HG03060 (cell line): ENCODE measurements at regions not wholly inside any gene's neighbourhood (a gene's known extent, or its start where the extent isn't known, plus 50 kb on each side); places are given as distances from the start of the nearest gene placed in this dataset.
A peak's percentile ranks its signal among the peaks of the same experiment; 100 is the strongest.
"Not testable (repeated sequence)": the region's sequence is repeated elsewhere in the genome, so short reads cannot be mapped to it uniquely, and the experiment has no call there.

Source experiments
- ATAC-seq: cut with Tn5 transposase; IDR thresholded peaks from one replicate; pipeline ENCODE4 v1.9.1; 2021; ENCODE audit warnings: low read depth, moderate number of reproducible peaks; ENCODE audit not compliant: unreplicated experiment

- no peak for ATAC-seq
Observed at GRCh38 chrX:74090049-74090448, 213.9 kb upstream of the ZCCHC13 start.

- ATAC-seq: no peak
Observed at GRCh38 chrX:74085642-74086236, 218.2 kb upstream of the ZCCHC13 start.

DNA sequence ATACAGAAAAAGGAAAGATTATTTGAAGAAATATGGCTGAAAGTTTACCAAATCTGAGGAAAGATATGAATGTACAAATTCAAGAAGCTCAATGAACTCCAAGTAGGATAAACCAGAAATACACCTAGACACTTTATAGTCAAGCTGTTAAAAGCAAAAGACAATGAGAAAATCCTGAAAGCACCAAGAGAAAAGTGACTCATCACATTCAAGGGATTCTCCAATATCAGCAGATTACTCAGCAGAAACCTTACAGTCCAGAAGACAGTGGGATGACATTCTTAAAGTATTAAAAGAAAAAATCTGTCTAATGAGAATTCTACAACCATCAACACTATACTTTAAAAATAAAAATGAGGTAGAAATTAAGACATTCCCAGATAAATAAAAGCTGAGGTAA, 223.8 kb upstream of the ZCCHC13 start:
- no peak for ATAC-seq

GRCh38 chrX:74065831-74066390, 213.4 kb upstream of the XIST start:
- no peak for ATAC-seq

GRCh38 chrX:74063426-74064155, 211.1 kb upstream of the XIST start:
- no peak for ATAC-seq

DNA sequence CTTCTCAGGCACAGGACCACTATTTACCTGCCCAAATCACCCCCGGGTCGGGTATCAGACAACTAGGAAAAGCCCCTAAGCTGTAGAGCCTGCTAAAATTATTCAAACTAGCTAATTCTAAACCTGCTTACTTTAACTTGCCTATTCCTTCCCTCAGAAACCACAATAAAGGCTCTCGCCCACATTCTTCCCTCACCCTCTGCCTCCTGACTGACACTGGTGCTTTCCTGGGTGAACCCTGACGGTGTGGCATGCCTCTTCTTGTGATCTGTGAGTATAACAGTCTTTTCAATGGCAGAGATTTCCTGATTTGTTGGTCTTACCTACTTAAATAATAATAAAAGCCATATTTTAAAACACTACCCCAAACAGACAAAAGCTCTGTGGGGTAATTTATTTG, 209.4 kb upstream of the XIST start:
- ATAC-seq: no peak

DNA sequence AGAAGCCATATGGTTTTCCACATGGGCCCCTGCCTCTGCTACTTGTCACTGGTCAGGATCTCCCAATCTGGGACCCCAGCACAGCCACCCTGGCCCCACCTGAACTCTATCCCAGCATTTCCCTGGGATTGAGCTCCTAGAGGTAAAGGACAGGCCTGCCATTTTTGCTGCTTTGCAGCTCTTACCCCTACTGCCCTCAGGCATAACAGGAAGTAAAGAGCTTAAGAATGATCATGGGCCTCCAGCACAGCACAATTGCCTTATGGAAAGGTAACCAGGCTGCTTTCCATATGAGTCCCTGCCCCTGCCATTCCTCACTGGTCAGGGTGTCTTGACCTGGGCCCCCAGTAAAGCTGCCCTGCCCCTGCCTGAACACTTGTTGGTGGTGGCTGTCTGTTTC, 196.6 kb upstream of the XIST start:
- ATAC-seq: no peak

- not testable (repeated sequence) for ATAC-seq
Observed at GRCh38 chrX:74034066-74034465, 181.6 kb upstream of the XIST start.

- not testable (repeated sequence) for ATAC-seq
Observed at GRCh38 chrX:74031527-74031926, 179.0 kb upstream of the XIST start.

DNA sequence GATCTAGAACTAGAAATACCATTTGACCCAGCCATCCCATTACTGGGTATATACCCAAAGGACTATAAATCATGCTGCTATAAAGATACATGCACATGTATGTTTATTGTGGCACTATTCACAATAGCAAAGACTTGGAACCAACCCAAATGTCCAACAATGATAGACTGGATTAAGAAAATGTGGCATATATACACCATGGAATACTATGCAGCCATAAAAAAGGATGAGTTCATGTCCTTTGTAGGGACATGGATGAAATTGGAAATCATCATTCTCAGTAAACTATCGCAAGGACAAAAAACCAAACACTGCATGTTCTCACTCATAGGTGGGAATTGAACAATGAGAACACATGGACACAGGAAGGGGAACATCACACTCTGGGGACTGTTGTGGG, 178.3 kb upstream of the XIST start:
- not testable (repeated sequence) for ATAC-seq

- ATAC-seq: not testable (repeated sequence)
Observed at GRCh38 chrX:74025145-74025544, 172.6 kb upstream of the XIST start.

DNA sequence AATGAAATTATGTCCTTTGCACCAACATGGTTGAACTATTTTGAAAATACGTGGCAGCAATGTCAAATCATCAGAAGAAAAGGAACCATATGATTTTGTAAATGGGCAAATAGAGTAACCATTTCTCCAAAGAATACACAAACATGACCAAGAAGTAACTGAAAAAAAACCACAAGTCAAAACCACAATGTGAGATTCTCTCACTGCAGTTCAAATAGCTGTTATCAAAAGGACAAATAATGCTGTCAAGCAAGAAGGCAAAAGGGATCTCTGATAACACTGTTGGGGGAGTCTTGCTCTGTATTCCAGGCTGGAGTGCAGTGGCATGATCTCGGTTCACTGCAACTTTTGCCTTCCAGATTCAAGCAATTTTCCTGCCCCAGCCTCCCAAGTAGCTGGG, 170.7 kb upstream of the XIST start:
- ATAC-seq: no peak

DNA sequence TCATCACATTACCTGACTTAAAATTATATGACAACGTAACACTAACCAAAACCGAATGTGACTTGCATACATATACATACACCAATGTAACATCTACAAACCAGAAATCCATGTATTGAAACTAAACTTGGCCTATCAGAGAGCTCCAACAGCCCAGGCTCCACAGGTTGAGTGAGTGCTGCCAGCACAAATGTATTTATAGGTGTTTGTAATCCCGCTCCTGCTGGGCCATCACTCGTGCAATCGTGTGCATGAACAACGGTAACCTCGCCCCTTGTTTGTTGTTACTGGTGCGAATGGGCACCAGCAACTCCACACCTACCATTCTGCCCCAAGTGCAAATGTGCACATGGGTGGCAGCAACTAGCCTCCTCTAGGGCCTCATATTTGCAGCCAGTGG, 165.7 kb upstream of the XIST start:
- ATAC-seq: no peak

GRCh38 chrX:74015379-74016019, 163.0 kb upstream of the XIST start:
- peak; percentile 75 for ATAC-seq

DNA sequence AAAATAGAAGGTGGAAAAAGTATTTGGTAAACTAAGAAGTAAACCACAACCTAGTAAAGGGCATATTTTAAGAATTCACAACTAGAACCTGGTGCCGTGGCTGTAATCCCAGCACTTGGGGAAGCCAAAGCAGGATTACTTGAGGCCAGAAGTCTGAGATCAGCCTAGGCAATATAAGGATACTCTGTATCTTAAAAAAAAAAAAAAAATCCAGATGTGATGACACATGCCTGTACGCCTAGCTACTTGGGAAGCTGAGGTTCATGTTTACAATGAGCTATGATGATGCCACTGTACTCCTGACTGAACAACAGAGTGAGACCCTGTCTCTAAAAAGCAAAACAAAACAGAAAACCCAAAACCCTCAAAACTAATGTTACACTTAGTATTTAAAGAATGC, 156.5 kb upstream of the XIST start:
- no peak for ATAC-seq

DNA sequence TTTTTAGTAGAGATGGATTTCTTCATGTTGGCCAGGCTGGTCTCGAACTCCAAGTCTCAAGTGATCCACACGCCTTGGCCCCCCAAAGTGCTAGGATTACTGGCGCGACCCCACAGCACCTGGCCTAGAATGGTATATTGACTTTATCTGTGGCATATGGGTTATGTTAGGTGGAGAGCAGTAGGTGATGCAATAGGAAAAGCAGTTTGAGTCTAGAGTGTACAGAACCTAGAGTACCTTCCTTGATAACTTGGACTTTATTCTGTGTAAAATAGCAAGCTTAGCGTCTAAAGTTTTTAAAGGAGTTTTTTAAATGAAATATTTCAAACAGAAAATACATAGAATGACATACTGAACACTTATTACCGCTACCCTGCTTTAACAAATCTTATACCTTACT, 139.5 kb upstream of the XIST start:
- no peak for ATAC-seq

GRCh38 chrX:73987166-73987565, 134.7 kb upstream of the XIST start:
- no peak for ATAC-seq

- no peak for ATAC-seq
Observed at GRCh38 chrX:73979551-73980131, 127.1 kb upstream of the XIST start.

- no peak for ATAC-seq
Observed at GRCh38 chrX:73977542-73978169, 125.1 kb upstream of the XIST start.

DNA sequence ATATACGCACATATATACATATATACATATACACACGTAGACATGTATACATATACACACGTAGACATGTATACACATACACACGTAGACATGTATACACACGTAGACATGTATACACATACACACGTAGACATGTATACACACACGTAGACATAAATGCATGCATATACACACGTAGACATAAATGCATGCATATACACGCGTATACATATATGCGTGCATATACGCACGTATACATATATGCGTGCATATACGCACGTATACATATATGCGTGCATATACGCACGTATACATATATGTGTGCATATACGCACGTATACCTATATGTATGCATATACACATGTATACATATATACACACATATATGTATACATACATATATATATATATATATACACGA, 114.9 kb upstream of the XIST start:
- not testable (repeated sequence) for ATAC-seq

- ATAC-seq: no peak
Observed at GRCh38 chrX:73965833-73966232, 113.3 kb upstream of the XIST start.
